Globus pallidus (tissue), 1 donor: ENCODE measurements at regions not wholly inside any gene's neighbourhood (a gene's known extent, or its start where the extent isn't known, plus 50 kb on each side); places are given as distances from the start of the nearest gene placed in this dataset.

ENCODE experiments used
- DNase-seq: peaks from one replicate; pipeline ENCODE4 v3.0.0-alpha.2; 2015; ENCODE audit warnings: low spot score

DNA sequence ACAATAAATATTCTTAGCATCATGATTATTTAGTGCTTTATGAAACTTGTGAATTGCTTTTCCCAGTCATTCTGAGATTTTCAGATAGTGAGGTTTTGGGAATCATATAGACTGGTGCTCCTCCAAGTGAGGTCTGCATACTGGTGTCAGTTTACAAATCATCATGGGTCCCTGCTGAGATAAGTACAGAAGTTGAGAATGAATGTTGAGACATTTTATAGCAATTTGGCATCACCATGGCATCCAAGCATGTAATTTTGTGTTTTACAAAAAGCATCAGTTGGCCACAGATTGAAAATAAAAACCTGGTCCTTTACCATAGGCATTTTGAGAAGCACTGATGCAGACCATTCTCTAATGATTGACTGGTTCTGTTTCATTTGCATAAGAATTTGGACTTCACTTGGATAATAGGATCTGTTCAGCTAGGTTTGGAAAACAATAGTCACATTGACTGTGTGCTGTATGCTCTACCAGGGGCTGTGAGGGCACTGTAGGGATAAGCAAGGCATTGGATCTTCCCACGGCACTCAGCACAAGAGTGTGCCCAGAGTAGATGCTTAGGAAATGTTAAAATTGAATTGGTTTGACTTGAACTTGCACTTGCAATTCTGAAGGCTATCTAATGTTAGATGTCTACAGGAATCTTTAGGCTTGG, 79.0 kb upstream of the JUN start:
- DNase-seq = peak; percentile 91

DNA sequence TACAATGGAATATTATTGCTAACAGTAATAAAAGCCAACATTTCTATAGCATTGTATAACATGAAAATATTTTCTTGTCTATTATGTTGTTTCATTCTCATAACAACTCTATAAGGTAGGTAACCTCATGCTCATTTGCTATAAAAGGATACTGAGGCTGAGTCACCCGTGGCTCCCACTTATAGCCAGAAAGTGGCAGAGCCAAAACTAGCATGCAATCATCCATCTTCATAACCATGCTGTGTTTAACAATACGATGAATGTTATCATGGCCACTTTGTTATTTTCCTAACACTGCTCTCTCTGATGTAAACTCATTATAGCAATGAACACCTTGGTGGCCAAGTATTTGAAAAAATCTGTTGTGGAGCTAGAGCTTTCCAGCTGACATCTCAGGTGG, 80.8 kb upstream of the JUN start:
- DNase-seq = no peak

DNA sequence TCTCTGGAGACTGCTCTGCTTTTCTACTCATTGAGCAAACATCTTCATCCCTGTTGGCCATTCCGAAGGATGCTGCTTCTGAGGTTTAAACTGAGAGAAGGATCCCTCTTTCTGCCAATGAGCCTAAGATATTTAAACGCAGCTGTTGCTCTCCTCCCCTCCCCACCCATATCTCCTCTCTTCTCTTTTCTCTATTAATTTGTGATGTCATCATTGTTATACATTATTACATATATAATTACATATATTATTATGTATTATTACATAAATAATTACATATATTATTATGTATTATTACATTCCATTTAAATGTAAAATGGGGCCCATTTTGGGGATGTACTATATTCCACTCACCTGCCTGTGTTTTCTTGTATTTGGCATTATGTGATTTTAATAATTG, 82.7 kb upstream of the JUN start:
- DNase-seq = no peak

DNA sequence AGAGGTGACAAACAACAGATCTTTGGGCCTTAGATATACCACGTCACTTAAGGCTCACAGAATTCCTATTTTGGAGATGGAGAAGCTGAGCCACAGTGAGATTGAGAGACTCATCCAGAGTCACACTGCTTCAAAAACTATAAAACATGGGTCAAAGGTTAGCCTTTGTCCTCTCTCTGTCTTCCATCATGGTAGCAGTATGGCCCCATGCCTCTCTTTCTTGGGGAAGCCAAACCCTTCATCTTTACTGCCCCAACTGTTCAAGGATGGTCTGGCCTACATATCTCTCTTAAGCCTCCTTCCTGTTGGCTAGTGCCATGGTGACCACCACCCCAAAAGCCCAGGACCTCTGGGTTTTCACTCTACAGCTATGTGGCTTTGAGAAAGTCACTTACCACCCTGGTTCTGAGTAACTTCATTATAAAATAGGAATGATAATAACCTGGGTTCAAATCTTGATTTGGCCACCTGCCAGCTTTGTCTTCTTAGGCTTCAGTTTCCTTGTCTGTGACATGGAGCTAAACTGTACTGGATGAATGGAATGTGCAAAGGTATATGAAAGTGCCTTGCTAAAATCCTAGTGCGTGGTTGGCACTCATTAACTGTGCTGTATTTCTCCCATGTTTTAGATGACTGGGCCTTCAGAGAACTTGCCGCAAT, 85.9 kb upstream of the JUN start:
- no peak for DNase-seq

DNA sequence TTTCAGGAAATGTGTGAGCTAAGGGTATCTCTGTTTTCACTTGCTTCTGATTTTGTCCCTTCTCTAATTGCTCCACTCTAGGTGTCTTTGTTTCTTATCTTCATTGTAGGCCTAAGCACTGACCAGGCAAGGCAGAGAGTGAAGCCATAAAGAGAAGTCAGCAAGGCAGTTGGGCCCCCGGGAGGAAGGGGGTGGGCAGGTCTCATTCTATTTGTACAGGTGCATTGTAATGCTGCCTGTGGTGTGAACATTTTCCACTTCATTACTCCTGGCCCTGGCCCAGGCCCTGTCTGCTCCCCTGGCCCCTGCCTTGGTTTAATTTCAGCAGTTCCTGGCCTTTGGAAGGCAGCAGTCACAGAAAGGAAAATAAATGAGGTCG, 86.4 kb upstream of the JUN start:
- DNase-seq = no peak

DNA sequence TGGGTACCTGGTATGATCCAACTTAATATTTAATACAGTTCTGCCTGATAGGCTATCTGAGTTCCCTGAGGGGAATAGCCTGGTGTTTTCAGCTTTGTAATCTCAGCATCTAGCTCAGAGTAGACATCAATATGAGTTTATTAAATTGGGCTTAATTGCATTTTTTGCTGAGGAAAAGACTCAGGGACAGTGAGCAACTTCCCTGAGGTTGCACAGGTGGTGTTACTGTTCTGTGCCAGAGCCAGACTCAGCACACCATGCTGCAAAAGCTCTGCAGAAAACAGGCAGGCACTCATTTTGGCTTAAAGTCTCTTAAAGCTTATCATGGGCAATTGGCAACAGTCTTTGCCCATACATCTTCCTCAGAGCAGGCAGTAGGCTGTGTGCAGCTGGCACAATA, 90.5 kb upstream of the JUN start:
- no peak for DNase-seq

DNA sequence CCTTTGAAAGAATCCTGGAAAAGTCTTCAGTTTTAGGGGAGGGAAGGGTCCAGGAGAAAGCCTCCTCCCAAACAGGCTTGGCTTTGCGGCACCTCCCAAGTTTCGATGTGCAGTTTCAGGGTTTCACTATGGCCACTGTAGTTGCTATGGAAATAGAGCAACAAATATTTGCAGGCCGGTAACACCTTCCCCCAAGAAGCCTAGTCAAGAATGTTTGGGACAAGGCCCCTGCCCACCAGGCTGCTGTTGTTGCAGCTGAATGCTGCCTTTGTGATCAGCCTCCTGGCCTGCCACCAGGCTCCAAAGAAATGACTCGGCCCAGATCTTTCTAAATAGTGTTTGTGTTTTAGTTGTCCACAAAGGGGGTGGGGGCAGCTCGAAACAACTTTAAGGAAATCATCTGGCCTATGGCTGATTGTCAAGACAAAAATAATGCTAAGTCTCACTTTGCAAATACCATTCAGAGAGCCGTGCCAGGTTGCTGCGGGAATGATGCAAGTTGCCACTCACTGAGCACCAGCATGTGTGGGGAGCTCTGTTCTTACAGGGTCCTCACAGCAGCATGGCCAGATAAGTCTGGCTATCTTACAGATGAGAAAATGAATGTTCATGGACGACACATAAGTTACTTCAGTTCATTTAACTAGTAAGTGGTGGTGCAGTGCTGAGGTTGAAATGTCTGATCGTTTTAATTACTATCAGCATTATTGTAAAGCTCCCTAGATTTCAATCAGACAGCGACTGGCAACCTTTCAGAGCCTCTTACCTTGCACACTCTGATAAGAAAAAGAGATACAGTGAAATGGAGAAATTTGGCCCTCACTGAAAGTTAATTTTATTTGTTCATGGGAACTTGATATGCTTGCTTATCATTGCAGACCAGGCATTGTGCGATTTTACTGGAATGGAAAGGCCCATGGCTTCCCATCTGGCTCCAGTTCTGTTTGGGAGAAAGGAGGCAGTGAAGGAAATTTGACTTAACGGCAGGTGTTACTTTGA, 91.2 kb upstream of the JUN start:
- DNase-seq = peak; percentile 91

DNA sequence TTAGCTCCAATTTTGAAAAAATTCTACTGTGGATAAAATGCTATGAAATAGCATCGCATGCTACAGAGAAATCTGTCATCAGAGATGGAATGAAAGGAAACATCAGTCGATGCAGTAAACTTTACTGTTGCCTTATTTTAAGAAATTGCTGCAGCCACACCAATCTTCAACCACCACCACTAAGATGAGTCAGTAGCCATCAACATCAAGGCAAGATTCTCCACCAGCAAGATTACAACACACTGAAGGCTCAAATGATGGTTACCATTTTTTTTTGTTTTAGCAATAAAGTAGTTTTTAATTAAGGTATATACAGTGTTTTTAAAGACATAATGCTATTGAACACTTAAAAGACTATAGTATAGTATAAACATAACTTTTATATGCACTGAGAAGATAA, 95.6 kb upstream of the JUN start:
- no peak for DNase-seq

DNA sequence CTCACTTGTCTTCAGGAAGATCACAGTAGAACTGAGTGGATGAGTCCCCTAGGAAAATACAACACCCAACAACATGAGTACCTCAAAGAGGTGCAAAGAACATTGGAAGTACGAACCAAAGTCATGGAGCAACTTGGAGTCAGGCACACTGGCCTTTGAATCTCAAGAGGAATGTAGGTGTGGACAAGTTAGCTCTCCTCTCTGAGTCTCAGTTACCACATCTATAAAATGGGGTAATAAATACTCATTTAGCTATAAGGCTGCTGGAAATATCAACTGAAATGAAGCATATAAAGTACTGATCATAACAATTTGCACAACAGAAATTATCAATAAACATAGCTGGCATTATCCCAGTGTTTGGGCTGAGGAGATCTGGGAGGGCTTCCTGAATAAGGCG, 96.7 kb upstream of the JUN start:
- no peak for DNase-seq

DNA sequence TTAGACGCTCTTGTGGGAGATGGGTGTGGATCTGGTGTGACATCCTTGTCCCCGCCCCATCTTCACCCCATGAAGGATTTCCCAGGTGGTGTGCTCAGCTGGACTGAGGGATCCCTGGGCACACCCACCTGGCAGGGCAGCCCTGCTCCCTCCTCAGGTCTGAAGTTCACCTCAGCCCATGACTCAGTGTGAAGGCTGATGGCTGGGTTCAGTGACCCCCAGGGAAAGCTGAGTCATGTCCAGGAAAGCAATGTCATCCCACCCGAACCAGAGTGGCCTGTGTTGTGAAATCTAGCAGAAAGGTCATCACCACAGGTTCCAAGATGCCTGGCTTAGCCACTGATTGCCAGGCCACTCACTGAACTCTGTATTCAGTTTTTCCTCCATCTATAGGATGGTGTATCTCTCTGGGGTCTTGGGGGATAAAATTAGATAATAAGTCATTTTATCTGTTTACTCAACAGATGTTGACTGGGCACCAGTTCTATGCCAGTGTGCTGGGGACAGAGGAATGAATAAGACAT, 97.7 kb upstream of the JUN start:
- DNase-seq = no peak

DNA sequence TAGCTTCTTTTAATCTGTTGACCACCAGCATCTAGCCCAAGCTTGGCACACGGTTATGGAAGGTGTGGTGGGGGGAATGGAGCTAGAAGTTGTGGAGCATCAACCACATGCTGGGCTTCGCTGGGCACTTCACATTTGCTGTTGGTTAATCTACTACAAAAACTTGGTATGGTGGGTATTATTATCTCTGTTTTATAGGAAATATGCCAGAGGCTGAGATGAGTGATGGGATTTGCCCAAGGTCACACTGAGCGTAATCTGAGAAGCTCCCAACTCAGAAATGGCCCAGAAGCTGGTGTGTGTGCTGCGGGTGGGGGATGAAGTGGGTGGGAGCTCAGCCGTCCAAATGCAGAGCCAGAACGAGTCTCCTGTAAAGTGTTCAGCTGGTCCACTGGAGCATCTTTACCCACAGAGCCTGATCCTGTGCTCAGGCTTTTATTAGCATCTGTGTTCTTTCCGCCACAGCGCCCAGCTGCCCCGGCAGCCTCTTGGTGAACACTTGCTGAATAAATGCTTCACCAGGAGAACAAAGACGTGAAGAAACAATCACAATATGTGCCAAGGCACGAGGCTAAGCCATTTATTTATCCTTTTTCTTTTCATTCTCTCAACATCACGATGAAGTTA, 98.6 kb upstream of the JUN start:
- no peak for DNase-seq

DNA sequence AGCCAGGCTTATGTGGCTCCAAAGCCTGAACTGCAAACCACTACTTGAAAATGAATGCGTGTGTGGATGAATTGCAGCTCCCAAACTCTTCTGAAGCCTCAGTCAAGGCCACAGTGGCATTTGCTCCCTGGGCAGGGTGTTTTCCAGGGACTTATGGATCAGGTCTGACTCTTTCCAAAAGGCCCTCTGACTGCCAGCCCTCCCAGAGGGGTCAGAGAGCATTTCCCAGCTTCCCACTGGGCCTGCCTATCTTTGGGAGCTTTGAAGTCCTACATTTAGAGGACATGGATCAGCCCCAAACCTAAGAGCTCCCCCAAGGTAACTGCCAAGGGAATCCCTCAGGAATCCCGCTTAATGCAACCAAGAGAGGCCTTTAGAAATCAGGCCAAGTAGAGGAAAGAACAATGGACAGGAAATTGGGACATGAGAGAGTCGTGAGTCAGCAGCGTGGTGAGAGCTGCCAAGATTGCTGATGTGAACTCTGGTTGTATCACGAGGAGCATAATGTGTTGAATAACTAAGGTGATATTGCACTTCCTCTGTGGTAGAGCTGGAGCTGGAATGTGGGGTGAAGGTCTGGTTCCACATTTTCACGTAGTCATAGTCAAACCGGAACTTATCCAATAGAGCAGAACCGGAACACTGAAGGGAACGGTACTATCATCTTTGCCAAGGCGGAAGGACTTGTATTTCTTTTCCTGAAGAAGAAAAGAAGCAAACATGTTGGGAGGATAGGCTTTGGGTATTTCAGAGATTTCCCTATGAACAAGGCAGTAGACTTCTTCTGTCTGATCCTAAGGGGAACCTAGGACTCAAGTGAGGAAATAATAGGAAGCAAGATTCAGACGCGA, 99.4 kb upstream of the JUN start:
- DNase-seq = no peak

DNA sequence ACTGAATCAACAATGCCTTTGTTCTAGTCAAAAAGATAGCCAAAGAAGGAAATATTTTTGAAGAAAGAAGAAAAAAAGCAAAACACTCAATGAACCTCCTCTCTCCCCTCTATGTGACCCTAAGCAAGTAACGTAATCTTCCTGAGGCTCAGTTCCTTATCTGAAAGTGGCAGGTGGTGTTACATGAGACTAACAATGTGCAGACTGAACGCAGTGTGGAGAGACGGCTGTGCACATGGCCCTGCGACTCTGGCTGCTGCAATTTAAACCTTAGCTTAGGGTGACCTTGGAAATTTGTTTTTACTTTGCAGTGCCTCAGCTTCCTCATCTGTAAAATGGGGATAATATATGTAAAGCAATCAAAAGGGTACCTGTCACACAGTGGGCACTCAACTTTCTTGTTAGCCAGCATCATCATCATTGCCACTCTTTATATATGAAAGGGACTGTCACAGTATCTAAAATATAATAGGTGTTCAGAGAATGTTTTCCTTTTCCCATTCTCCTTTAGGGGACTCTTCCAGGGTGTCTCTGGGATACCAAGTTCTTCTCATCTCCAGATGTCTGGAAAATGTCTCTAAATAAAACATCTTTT, 100.1 kb upstream of the JUN start:
- DNase-seq = no peak

DNA sequence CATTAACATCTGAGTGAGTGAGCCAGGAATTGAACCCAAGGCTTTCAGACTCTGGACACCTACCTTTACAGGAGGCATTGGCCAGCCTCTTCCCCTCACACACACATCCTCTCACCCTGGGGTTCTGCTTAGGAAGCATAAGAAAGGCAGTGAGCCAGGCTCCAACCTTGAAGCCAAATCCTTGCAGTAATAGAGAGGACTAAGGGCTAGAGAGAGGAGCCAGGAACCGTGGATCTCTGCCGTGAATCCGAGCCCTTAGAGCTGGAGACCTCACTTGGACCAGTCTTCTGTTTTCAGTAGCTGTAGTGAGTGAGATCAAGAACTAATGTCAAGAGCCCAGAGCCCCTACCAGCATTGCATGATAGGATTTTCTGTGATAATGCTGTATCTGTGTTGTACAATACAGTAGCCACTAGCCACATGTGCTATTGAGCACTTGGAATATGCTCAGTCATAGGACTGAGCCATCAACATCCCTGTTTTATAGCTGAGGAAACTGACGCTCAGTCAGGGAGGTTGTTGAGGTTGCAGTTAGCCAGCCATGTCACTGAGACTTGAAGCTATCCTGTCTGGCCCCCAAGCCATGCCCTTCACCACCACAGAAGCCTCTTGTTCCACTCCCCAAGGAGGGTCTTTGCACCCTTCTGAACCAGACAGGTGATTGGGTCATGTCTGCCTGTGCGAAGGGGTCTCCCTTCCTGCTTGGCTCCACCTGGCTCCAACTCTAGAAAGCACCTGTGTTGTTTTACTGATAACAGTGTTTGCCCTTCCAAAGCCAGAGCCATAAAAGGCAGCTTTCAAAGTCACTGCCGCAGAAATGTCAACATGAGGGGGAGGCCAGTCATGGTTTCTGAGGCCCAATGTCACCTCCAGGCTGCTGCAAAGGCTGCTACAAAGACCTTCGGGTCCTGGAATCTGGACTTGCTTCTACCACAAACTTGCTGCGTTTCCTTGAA, 101.1 kb upstream of the JUN start:
- no peak for DNase-seq

DNA sequence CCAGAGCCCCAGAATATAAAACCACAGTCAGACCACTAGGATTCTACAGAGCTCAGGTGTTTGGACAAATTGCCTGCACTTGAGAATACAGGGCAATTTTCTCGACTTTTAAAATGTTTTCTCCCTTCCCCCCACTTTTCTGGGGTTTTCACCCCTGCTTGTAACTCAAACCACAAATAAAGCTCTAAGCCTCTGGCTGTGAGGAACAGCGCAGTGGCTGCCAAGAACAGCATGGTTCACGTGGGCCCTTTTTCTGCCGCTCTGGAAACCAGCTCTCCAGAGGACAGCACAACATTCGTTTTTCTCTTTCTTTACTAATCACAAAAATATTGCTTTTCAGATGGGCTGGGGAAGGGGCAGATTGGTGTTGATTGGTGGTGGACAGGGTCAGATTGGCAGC, 102.2 kb upstream of the JUN start:
- no peak for DNase-seq

DNA sequence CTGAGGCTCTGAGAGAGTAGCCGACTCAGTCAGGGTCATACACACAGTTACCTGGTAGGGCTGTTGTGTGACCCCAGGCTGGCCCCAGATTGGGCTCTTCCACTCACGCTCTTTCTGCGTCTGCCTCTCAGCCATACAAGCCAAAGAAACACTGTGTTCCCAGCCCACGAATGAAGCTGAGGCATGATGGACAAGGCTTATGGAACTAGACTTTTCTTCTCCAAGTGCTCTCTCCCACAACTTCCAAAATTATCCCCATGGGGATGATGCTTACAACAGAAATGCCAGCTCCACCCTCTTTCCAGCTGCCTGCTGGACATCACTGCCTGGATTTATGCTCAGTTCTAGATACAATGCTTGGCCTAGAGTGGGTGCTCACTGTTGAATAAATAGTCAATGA, 102.8 kb upstream of the JUN start:
- DNase-seq = no peak

DNA sequence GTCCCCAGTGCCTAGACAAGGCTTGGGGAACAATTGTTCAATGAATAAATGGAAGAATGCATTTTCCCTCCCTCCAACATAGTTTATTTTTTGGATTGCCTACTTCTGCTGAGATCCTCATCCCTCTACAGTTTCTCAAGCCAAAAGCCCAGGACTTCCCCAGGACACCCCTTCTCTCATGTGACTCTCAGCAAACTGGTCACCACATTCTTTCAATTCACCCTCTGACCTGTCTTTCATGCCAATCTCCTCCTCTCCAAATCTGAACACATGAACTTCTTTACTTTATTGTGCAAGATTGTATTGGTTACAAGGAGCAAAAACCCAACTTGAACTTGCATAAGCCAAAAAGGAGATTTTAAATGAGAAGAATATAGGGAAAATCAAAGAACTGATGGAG, 103.2 kb upstream of the JUN start:
- DNase-seq = no peak

DNA sequence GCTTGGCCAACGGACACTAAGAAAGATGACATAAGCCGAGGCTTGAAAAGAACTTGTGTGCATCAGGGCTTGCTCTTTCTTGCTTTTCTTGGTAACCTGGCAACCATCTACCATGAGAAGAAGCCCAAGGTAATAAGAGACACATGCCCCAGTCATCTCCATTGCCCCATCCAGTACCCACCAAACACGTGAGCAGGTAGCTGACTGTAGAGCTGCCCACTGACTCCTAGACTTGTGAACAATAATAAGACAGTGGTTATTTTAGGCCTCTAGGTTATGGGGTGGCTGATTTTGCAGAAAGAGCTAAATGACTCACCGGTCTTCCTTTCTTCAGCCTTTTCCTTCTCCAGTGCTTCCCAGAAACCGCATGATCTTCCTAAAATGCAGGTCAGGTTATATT, 105.0 kb upstream of the JUN start:
- no peak for DNase-seq

DNA sequence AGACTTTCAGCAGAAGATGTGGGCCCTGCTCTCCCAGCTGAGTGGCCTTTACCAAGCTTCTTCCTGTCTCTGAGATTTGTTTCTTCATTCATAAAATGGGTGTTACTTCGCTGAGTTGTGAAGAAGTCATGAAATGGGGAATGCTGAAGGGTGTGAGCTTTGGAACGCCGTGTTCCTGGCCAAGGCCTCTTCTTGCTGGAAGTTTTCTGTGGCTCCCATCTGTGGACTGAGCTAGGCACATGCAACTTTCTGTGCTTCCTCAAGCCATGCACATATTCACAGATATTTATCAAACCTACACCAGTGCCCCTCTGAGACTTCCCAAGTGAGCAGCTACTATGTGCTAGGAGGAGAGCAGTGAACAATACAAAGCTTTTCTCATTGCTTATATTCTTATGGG, 106.3 kb upstream of the JUN start:
- DNase-seq = no peak

DNA sequence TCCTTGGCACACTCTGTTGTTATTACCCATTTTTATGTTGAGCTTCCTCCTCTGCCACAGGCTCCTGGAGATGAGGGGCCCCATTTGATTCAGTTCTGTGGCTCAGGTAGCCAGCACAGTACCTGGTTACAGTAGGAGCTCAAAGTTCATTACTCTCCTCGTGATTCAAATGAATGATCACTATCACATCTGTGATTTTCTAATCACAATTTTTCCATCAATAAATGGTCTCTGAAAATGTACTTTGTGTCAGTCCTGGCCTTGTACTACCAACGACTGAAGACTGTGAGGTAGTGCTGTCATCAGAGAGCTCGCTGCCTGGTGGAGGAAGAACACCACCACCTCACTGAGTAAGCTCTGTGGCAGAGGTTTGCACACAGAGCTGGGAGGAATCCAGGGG, 106.8 kb upstream of the JUN start:
- DNase-seq = no peak
